Astrocyte (in vitro differentiated cells and primary cell): ENCODE measurements at regions not wholly inside any gene's neighbourhood (a gene's known extent, or its start where the extent isn't known, plus 50 kb on each side); places are given as distances from the start of the nearest gene placed in this dataset.

Experiments used
- DNase-seq: peaks from one replicate; pipeline ENCODE4 v3.0.0-alpha.2; 2010; ENCODE audit warnings: low read depth
- FAIRE-seq: peaks from 2 replicates; lab custom pipeline; 2011; peaks lifted over from hg19 to GRCh38; lab: Jason Lieb, UNC
- H2AFZ ChIP-seq: 2 replicates; pipeline ENCODE4 v1.6.0; 2012; ENCODE audit warnings: low read depth, low read length, inconsistent platforms
- H3K27ac ChIP-seq: 2 replicates; pipeline ENCODE4 v1.5.1; 2011; ENCODE audit warnings: low read depth, low read length, inconsistent platforms
- H3K27me3 ChIP-seq: 2 replicates; pipeline ENCODE4 v1.6.0; 2011; ENCODE audit warnings: low read length, inconsistent platforms; ENCODE audit not compliant: insufficient read depth
- H3K36me3 ChIP-seq: 2 replicates; pipeline ENCODE4 v1.5.1; 2011; ENCODE audit warnings: low read length, inconsistent platforms; ENCODE audit not compliant: insufficient read depth
- H3K4me1 ChIP-seq: 2 replicates; pipeline ENCODE4 v1.5.1; 2011; ENCODE audit warnings: low read length, inconsistent platforms; ENCODE audit not compliant: insufficient read depth
- H3K4me2 ChIP-seq: 2 replicates; pipeline ENCODE4 v1.6.0; 2012; ENCODE audit warnings: low read length, inconsistent platforms
- H3K4me3 ChIP-seq: 2 replicates; pipeline ENCODE4 v1.5.1; 2011; ENCODE audit warnings: low read depth, mild to moderate bottlenecking, low read length, inconsistent platforms; ENCODE audit not compliant: insufficient read depth
- H3K79me2 ChIP-seq: 2 replicates; pipeline ENCODE4 v1.6.0; 2012; ENCODE audit warnings: mild to moderate bottlenecking, low read length, inconsistent platforms; ENCODE audit not compliant: insufficient read depth
- H3K9ac ChIP-seq: 2 replicates; pipeline ENCODE4 v1.6.0; 2012; ENCODE audit warnings: mild to moderate bottlenecking, low read length, inconsistent platforms
- H3K9me3 ChIP-seq: 2 replicates; pipeline ENCODE4 v1.5.1; 2012; ENCODE audit warnings: low read depth, mild to moderate bottlenecking, low read length, inconsistent platforms; ENCODE audit not compliant: insufficient read depth
- H4K20me1 ChIP-seq: 2 replicates; pipeline ENCODE4 v1.6.0; 2012; ENCODE audit warnings: low read length, inconsistent platforms; ENCODE audit not compliant: insufficient read depth
- H3K27ac Mint-ChIP-seq: one replicate; pipeline ENCODE4 v1.8.0; 2021; ENCODE audit warnings: mild to moderate bottlenecking, mixed read lengths; ENCODE audit not compliant: unreplicated experiment
- H3K27me3 Mint-ChIP-seq: one replicate; pipeline ENCODE4 v1.8.0; 2021; ENCODE audit warnings: low read depth, mixed read lengths; ENCODE audit not compliant: unreplicated experiment
- H3K36me3 Mint-ChIP-seq: one replicate; pipeline ENCODE4 v1.8.0; 2021; ENCODE audit warnings: low read depth, mixed read lengths; ENCODE audit not compliant: unreplicated experiment
- H3K4me1 Mint-ChIP-seq: one replicate; pipeline ENCODE4 v1.8.0; 2021; ENCODE audit warnings: low read depth, mixed read lengths; ENCODE audit not compliant: unreplicated experiment
- H3K4me3 Mint-ChIP-seq: one replicate; pipeline ENCODE4 v1.8.0; 2021; ENCODE audit warnings: mild to moderate bottlenecking, moderate library complexity, mixed read lengths; ENCODE audit not compliant: unreplicated experiment
- H3K9me3 Mint-ChIP-seq: one replicate; pipeline ENCODE4 v1.8.0; 2021; ENCODE audit warnings: mild to moderate bottlenecking, mixed read lengths; ENCODE audit not compliant: unreplicated experiment
- EZH2 ChIP-seq: IDR thresholded peaks from 2 replicates; pipeline ENCODE4 v1.6.1; 2012; ENCODE audit warnings: mild to moderate bottlenecking, low read length, inconsistent platforms; ENCODE audit not compliant: insufficient read depth
- TF ChIP-seq, protein P1 (sequence below): IDR thresholded peaks from 2 replicates; pipeline ENCODE4 v1.5.1; 2011; ENCODE audit warnings: low read depth, mild to moderate bottlenecking, inconsistent platforms, low read length, moderate library complexity; ENCODE audit not compliant: insufficient read depth

DNA sequence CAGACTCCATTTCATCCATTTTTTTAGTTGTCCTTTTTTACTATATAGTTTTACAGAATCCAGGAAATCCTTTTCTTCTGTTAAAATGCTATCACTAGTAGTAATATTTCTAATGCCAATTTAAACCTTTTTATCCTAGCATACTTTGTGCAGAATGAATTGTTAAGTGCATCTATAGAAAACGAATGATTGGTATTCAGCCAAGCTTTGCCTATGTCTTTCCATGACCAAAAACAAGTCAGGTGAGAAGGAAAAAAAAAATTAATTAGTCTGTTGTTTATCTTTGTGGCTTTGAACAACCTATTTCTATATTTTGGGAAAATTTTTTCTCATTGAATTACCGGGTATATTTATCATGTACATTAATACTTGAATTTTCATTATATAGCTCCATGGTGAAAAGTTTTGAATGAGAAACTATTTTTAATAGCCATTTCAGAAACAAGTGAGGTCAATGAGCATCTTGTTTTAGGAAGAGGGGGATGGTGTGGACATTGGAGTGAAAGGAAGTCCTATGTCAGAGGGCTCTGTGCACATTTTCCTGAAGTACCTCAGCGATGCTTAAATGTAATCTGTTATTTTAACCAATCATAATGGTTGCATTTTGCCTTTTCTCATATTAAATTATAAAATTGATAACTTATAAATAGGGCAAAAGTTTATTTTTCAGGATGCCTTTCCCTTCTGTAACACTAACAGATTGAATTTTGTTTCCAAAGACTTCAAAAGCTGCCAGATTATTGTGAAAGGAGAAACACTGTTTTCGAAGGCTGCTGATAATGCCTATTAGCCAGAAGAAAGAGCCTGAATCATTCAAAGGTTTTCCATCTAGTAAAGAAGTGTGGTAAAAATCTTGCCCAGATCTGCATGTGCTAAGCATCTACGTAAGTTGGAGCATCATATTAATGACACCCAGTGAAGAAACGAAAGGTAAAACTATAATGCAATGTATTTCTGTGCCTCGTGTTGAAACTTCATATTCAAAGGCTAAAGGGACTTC lies 73.8 kb upstream of the S1PR1 start:
- no peak overlapping the region for H3K4me3 Mint-ChIP-seq
- no peaks in the 10 kb centered on the region for H3K4me1 ChIP-seq
- FAIRE-seq = no peak

DNA sequence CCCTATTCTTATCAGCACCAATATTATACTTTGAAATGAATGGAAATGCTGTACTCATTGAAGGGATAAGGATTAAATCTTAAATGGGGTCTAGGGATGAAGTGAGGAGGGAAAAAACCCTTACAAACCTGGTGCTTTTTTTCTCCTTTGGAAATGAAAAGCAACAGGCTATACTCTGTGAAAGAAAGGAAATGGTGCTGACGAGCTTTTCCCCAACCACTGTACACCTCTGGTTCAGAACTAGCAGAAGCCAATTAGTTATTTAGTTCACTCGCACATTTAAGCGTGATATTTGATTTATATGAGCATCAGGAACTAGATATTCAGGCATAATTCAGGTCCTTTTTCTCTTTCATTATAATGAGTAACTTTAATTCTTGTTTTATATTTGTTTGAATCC lies 74.5 kb upstream of the S1PR1 start:
- no peak for FAIRE-seq
- Mint-ChIP-seq H3K4me1 (peaks cover 10% of the 10 kb centered on the region), H3K9me3 (peaks cover 2% of the 10 kb centered on the region), H3K27me3 (no peaks in the 10 kb centered on the region), H3K27ac (no peak overlapping the region), H3K4me3 (no peak overlapping the region), H3K36me3 (no peaks in the 10 kb centered on the region)
- Histone ChIP-seq H3K9me3 (no peaks in the 10 kb centered on the region), H3K4me3 (no peak overlapping the region), H3K36me3 (no peaks in the 10 kb centered on the region), H2AFZ (no peak overlapping the region), H3K79me2 (no peaks in the 10 kb centered on the region), H4K20me1 (no peaks in the 10 kb centered on the region), H3K27me3 (no peaks in the 10 kb centered on the region), H3K27ac (no peak overlapping the region), H3K4me1 (no peaks in the 10 kb centered on the region), H3K4me2 (no peak overlapping the region), H3K9ac (no peak overlapping the region)
- DNase-seq = no peak
- TF ChIP-seq, protein P1, sequence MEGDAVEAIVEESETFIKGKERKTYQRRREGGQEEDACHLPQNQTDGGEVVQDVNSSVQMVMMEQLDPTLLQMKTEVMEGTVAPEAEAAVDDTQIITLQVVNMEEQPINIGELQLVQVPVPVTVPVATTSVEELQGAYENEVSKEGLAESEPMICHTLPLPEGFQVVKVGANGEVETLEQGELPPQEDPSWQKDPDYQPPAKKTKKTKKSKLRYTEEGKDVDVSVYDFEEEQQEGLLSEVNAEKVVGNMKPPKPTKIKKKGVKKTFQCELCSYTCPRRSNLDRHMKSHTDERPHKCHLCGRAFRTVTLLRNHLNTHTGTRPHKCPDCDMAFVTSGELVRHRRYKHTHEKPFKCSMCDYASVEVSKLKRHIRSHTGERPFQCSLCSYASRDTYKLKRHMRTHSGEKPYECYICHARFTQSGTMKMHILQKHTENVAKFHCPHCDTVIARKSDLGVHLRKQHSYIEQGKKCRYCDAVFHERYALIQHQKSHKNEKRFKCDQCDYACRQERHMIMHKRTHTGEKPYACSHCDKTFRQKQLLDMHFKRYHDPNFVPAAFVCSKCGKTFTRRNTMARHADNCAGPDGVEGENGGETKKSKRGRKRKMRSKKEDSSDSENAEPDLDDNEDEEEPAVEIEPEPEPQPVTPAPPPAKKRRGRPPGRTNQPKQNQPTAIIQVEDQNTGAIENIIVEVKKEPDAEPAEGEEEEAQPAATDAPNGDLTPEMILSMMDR = no peak
- TF ChIP-seq EZH2 = no peak

More for the DNA sequence above, 73.8 kb upstream of the S1PR1 start:
- H3K36me3 ChIP-seq = no peaks in the 10 kb centered on the region
- H3K9me3 Mint-ChIP-seq = peaks cover 2% of the 10 kb centered on the region
- no peak overlapping the region for H3K4me2 ChIP-seq
- H3K4me3 ChIP-seq = no peak overlapping the region
- no peaks in the 10 kb centered on the region for H3K27me3 Mint-ChIP-seq
- no peaks in the 10 kb centered on the region for H4K20me1 ChIP-seq
- H3K27ac Mint-ChIP-seq = no peak overlapping the region
- H3K27me3 ChIP-seq = no peaks in the 10 kb centered on the region
- H3K9me3 ChIP-seq = no peaks in the 10 kb centered on the region
- H3K27ac ChIP-seq = no peak overlapping the region
- no peak overlapping the region for H2AFZ ChIP-seq
- no peak for DNase-seq
- no peak for TF ChIP-seq EZH2
- TF ChIP-seq, protein P1 = no peak
- peaks cover 10% of the 10 kb centered on the region for H3K4me1 Mint-ChIP-seq
- no peak overlapping the region for H3K9ac ChIP-seq
- no peaks in the 10 kb centered on the region for H3K36me3 Mint-ChIP-seq
- H3K79me2 ChIP-seq = no peaks in the 10 kb centered on the region

DNA sequence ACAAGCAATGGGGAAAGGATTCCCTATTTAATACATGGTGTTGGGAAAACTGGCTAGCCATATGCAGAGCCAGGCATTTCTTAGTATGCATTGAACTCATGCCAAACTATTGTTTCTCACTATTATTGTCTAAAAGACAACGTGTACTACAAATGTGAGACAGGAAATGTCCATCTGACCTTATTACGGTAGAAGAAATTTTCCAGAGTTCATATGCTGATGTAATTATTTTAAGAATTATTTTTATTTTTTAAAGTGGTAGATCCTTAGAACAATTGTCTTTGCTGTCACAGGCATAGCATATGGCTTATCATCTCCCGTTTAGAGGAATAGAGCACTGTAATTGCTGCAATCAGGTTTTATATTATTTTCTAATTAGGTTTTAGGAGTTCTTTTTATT lies 75.2 kb upstream of the S1PR1 start:
- no peaks in the 10 kb centered on the region for H3K4me1 ChIP-seq
- Mint-ChIP-seq H3K27ac (no peak overlapping the region), H3K9me3 (peaks cover 2% of the 10 kb centered on the region), H3K4me1 (peaks cover 8% of the 10 kb centered on the region), H3K36me3 (no peaks in the 10 kb centered on the region), H3K4me3 (no peak overlapping the region), H3K27me3 (no peaks in the 10 kb centered on the region)
- no peak overlapping the region for H3K4me2 ChIP-seq
- DNase-seq = no peak
- H3K79me2 ChIP-seq = no peaks in the 10 kb centered on the region
- H3K27me3 ChIP-seq = no peaks in the 10 kb centered on the region
- H3K36me3 ChIP-seq = no peaks in the 10 kb centered on the region
- no peaks in the 10 kb centered on the region for H3K9me3 ChIP-seq
- H4K20me1 ChIP-seq = no peaks in the 10 kb centered on the region
- no peak overlapping the region for H2AFZ ChIP-seq
- H3K27ac ChIP-seq = no peak overlapping the region
- FAIRE-seq = no peak
- TF ChIP-seq, protein P1 = no peak
- TF ChIP-seq EZH2 = no peak
- H3K4me3 ChIP-seq = no peak overlapping the region
- no peak overlapping the region for H3K9ac ChIP-seq
